Adrenal gland (tissue), 5 donors: ENCODE measurements at regions not wholly inside any gene's neighbourhood (a gene's known extent, or its start where the extent isn't known, plus 50 kb on each side); places are given as distances from the start of the nearest gene placed in this dataset.

ENCODE experiments used
- CTCF ChIP-seq, 6 experiments: fragments of 450-650 bp in 4 of 6; fragments of 200-600 bp in 2 of 6; sonication (generic) in 1 of 6; IDR thresholded peaks; 1 replicate in 5 of 6; 2 replicates in 1 of 6; pipeline versions ENCODE4 v1.5.1 to v1.8.0; 2016 to 2021; ENCODE audit warnings: antibody characterized with exemption in 6 of 6, mild to moderate bottlenecking in 2 of 6, moderate library complexity in 1 of 6
- POLR2A ChIP-seq, 2 donors: fragments of 450-650 bp; IDR thresholded peaks; one replicate each; pipeline ENCODE4 v1.6.1; 2017; ENCODE audit warnings: antibody characterized with exemption in 2 of 2, mild to moderate bottlenecking in 2 of 2, moderate library complexity in 1 of 2
- donor health status: DM: no; HTN: no; CAD: no.

GRCh38 chr3:20510396-20510795, 324.4 kb upstream of the SGO1 start:
- no peak for TF ChIP-seq POLR2A (IDR thresholded peaks at IDR 0.05)
- no peak for TF ChIP-seq CTCF (IDR thresholded peaks at IDR 0.05)
